Stimulated activated CD4-positive, alpha-beta T cell treated with anti-CD3 and anti-CD28 coated beads, Interleukin-1b, Interleukin-23, amount 100 ng/mL, for 48 hours (primary cell): ENCODE measurements at regions not wholly inside any gene's neighbourhood (a gene's known extent, or its start where the extent isn't known, plus 50 kb on each side); places are given as distances from the start of the nearest gene placed in this dataset.

ENCODE experiments used
- DNase-seq: peaks from one replicate; pipeline ENCODE4 v3.0.0-alpha.2; 2020

DNA sequence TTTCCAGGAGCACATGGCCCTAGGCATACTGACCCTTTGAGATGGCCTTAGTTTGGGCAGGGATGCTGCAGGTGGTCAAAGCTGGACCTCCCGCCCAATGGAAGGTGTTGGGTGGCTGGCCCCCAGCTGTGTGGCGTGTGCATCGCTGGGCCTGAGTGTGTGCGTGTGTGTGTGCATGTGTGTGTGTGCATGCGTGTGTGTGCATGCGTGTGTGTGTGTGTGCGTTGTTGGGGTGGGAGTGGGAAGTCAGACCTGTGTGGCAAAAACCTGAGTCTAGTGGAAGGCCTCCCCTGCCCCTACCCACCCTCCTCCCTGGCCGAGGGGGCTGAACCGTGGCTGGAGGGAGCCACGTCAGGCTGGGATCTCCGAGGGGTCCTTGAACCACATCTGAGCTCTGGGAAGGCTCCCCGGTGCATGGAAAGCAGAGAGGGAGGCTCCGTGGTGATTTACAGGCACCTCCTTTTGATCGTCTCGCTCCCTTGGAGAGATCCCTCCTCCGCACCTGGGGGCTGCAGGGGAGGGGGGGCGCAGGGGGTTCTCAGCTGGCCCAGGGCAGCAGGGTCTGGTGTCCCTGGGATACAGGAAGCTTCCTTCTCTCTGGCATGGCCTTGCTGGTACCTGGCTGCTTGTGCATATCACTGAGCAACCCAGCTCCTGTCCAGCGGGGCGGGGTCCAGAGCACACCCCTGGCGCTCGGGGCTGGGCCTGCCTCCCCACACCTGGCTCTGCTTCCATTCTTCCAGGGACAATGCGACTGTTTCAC, 124.7 kb upstream of the WNT4 start:
- DNase-seq = no peak

DNA sequence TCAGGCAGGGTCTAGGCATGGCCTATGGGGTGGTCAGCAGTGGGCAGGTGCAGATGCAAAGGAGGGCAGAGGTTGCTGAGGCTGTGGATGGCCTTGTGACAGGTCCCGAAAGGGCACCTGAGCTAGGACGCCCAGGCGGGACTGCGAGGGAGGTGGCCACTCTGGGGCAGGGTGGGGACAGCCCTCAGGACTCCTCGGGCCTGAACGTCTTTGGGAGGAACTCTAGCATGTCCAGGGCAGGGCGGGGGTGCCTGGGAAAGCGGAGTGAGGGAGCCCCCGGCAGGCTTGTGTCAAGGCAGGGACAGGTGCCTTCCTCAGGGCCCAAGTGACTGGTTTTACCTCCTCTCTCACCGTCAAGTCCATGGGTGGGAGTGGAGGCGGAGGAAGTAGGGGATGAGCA, 125.4 kb upstream of the WNT4 start:
- DNase-seq = no peak

DNA sequence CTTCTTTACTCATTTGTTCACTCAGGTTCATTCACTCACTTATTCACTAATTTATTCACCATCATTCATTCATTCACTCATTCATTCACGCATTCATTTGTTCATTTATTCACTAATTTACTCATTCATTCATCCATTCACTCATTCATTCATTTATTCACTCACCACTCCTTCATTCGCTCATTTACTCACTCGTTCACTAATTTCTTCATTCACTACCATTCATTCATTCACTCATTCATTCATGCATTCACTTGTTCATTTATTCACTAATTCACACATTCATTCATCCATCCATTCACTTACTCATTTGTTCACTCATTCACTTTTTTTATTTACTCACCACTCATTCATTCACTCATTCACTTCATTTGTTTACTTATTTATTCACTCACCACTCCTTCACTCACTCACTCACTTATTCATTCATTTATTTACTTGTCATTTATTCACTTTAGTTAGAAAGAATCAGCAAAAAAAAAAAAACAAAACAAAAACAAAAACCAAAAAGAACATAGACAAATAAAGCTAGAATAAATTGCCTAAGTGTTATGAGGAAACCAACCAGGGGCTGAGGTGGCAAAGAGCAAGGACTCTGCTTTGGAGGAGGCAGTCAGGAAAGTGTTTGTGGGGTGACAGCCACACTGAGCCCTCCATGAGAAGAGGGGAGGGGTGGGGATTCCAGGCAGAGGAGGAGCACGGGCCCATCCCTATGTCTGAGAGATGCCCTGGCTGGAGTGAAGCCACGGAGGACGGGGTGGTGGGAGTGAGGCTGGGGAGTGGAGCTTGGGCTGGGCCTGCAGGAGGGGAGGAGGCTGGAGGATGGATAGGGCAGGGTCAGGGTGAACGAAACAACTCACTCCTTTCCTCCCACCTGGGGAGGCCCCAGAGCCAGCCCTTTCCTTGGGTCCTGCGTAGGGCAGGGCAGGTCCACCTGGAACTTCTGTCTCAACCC, 129.2 kb upstream of the WNT4 start:
- DNase-seq = no peak

DNA sequence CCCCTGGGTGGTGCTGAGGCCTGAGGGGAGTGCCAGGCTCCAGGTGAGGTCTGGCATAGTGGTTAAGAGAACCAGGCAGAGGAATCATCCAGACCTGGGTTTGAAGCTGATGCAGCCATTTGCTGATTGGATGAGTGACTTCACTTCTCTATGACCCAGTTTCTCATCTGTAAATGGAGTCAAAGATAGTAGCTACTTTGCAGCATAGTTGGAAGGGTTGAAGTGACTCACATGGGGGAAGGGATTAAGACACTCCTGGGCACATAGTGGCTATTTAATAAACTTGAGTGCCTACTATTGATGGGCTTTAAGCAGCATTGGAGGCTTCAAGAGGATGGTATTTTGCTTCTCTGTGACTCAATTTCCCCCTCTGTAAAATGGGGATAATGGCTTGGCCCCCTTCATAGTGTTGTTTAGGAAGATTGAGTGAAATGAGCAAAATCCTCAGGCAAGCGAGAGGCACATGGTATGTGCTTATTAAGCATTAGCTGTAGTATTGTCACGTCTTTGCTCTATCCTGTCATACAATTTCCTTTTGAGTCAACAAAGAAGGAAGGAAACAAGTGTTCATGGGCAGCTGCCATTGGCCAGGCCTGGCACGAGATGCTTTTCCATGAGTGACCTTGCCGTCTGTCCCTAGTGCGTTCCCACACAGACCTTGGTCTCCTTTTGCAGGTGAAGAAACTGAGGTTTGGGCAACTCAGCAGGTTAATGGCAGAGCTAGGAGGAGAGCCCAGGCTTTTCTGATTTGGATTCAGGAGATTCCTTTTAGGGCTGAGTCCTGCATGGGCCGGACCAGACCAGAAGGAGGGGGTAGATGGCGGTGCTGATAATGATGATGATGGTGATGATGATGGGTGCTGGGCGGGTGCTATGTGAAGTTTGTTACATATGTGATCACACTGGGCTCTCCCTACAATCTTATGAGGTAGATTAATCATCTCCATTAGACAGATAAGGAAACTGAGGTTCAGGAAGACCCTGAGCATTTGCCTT, 131.1 kb upstream of the WNT4 start:
- DNase-seq = no peak

DNA sequence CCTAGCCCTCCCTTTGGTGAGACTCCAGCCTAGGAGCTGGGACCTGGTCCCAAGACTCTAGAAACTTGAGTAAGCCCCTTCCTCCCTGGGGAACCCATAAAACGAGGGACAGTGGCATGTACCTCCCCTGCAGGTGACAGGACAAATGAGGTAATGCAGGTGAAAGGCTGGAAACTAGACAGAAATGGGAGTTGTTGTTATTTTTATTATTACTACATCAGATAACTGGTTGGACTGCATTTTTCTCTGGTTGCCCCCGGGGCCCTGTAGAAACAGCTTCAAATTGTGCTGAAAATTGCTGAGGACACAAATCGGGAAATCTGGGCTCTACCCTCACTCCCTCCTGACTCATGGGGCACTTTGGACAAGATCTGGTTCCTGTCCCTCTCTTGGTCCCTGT, 132.3 kb upstream of the WNT4 start:
- DNase-seq = no peak

DNA sequence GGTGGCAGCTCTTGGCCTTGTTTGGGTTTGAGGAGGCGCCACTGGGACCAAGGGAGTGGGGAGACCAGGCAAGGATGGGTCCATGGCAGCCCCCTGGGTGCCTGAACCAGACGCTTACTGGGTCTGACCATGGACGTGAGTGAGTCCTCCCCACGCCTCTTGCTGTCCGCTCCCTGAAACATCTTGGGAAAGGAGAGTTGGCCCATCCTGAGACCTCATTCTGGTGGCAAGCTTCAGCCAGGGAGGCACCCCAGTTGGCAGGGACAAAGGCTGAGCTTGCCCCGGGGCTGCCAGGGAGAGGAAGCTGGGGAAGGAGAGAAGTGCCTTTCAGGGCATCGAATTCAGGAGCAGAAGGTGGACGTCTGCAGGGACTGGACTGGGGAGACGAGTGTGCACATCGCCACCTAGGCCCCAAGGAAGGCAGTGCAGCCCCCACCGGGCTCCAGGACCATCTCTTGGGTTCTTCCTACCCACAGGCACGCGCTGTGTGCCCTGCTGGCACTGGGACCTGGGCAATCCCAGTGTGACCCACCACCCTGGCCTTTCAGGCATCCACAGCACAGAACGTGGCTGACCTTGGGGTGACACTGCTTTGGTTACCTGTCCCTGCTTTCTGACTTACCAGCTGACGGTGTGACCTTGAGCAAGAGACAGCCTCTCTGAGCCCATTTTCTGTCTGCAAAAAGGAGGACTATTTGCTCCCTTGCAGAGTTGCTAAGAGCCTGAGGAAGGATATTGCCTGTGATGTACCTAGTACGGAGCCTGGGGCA, 132.9 kb upstream of the WNT4 start:
- peak; percentile 36 for DNase-seq

DNA sequence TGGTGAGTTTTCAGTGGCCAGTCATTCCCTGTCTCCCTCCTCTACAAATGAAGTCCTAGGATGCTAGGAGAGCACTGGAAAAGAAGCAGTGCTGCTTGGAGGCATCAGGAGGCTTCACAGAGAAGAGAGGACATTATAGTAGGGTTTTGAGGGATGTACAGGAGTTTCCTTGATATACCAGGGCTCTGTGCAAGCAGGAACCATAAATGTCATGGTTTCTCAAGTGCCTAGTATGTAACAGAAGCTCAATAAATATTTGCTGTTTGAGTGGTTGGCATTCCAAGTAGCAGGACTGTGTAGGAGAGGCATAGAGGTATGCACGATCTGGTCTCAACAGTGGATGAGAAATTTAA, 133.5 kb upstream of the WNT4 start:
- no peak for DNase-seq

DNA sequence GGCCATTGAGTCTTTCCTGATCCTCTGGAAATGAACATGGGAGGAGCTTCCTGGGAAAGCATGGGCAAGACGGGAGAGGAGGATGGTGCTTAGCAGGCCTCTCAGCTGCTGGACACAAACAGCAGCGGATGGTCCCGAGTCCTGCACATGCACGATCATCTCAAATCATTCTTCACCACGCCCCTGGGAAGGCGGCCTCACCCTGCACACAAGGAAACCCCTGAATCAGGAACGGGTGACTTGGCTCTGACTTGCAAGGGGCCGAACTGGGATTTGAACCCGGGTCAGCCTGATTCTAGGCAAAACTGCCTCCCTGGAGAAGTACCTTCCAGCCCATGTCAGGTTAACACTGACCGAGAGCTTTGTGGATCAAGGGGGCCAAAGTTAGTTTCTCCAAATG, 134.8 kb upstream of the WNT4 start:
- DNase-seq = no peak

DNA sequence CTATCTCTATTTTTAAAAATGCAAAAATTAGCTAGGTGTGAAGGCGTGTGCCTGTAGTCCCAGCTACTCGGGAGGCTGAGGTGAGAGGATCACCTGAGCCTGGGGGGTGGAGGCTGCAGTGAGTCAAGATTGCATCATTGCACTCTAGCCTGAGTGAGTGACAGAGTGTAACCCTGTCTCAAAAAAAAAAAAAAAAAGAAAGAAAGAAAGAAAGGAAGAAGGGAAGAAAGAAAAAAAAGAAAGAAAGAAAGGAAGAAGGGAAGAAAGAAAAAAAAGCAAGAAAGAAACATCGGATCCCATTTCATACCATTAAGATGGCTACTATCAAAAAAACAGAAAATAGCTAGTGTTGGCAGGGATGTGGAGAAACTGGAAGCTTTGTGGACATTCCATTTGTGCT, 136.8 kb upstream of the WNT4 start:
- no peak for DNase-seq

DNA sequence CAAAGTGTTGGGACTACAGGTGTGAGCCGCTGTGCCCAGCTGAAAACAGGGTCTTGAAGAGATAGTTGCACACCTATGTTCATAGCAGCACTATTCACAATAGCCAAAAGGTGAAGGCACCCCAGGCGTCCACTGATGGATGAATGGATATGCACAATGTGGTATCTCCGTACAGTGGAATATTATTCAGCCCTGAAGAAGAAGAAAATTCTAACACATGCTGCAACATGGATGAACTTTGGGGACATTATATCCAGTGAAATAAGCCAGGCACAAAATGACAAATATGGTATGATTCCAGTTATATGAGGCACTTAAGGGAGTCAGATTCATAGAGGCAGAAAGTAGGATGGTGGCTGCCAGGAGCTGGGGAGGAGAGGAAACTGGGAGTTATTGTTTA, 137.6 kb upstream of the WNT4 start:
- DNase-seq = no peak

DNA sequence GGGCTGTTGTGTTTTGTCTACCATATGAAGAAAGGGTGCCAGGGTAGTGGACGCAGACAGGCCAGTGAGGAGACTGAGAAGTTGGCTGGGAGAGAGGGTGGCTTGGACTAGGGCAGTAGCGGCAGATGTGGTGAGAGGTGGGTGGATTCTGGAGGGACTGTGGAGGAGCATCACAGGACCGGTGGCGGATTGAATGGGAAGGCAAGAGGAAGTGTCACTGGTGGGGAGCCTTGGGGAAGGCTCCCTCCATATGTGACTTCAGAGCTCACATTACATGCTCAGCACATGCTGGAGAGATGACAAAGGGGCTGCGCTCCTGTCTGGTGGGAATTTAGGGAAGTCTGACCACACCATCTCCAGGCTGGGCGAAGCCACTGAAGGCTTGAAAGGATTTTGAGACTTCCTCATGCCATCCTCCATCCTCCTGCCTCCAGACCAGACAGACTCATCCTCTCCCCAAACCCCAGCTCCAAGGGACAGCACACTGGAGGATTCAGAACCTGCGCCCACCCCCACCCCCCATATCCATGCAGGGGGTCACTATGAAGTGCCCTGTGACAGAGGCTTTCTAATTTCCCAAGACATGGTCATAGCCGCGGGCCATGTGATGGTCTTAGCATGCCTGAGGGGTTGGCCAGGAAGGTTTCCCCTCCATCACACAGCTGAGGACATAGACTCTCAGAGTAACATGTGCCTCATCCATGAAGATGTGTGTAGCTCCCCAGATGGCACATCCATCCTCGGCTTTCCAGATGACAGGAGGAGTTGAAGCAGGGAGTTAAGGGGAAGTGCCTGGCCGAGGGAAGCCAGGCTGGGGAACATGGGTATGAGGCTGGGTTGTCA, 138.8 kb upstream of the WNT4 start:
- DNase-seq = no peak

DNA sequence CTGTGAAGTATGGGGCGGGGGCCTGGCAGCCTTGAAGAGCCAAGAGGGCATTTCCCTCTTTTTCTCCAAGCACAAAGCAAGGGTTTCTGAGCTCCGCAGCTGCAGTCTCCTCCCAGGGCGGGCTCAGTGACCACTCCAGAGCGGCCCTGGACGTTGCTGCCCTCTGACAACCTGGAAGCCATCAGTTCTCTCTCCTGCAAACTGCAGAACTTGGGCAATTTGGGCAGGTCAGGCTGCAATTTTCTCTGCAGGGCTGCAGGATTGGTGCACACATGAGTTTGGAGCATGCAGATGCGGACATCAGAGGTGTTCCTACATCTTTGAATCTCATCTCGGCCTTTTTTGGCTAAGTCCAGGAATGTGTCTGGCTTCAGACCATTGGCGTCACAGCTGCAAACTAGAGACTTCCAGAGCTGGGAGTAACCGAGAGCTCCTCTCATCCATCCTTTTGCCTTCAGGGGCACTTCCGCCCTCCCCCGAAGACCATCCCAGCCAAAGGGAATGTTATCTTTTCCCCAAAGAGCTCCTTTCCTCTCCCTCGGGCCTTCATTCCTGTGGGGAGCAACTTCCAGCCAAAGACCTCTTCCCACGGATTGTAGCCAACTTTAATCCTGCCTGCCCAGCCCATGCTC, 139.6 kb upstream of the WNT4 start:
- no peak for DNase-seq

DNA sequence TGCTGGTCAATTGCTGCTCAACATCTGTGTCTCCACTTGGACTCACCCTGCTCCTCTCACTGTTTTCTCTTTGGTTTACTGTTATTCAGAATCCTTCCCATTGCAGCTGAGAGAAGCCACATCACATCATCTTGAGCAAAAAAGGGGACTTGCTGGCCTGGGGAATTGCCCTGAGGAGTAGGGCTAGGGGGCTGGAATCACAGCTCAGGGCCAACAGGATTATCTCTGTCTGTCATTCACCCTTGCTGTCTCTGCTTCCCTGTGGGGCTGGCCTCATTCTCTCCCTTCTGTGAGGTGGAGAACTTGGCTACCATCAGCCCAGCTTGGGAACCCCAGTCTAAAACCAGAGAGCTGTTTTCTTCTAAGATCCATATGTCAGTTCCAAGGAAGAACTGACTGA, 140.7 kb upstream of the WNT4 start:
- no peak for DNase-seq

DNA sequence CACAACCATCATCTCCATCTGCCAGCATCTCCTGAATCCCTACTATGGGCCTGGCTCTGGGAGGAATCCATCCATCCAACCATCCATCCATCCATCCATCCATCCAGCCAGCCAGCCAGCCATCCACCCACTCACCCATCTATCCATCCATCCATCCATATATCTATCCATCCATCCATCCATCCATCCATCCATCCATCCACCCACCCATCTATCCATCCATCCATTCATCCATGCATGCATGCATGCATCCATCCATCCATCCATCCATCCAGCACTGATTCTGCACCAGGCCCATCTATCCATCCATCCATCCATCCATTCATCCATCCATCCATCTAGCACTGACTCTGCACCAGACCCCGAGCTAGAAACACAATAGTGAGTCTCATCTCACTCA, 141.3 kb upstream of the WNT4 start:
- no peak for DNase-seq

DNA sequence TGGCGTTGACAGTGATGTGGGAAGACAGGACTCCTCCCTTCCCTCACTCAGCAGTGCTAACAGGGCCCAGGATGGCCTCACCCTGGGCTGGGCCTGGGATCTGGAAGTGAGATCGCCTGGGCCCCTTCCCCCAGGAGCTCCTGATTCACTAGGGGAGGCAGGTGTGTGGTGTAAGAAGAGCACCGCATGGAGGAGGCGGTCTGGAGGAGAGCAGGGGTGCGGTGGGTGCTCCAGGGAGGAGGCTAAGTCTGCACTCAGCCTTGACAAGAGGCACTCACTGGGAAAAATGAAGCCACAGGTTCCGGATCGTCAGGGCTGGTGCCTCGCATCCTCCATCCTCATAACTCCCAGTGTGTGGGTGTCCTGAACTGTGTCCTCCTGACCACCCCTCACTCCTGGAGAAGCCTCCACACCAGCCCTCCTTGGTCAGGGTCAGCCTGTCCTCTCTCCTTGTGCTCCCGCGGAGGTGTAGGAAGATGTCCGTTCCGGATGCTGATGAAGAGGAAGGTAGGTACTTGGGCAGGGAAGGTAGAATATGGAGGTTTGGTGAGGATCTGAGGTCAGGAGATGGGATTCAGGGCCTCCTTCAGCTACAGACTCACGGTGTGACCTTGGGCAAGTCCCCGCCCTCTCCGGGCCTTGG, 142.1 kb upstream of the WNT4 start:
- DNase-seq = no peak

DNA sequence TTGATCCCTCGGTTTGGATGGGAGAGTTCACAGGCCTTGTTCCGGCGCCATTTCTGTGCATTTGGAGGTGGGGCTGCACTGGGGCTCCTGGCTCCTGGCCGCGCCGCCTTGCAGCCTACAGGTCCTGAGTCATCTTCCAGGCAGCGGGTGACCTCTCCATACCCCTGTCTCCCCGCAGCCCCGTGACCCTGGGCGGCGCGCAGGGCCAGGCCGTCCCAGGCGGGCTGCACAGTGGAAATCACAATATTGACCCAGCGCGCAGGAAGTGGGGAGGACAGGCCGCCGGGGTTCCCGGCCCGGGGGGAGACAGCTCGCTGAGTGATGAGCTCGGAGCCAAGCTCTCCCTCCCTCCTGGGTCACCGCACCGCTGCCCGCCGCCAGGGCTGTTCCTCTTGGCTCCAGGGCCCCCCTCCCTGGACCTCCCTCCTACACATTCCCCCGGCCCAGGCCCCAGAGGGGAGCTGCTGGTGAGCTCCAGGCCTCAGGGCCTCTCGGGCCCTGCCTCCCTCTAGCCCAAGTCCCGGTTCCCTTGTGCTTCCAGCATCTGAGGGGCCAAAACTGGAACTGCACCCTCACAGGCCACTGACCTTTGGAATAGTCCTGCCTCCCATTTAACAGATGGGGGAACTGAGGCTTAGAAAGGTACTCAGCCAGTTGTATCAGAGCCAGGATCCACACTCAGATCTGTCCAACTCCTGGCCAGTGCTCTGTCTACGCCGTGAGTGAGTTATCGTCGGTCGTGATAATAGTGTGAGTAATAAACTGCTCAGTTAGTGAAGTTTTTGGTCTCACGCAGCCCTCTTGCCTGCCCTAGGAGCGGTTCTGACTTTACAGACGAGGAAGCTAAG, 142.9 kb upstream of the WNT4 start:
- DNase-seq = no peak

DNA sequence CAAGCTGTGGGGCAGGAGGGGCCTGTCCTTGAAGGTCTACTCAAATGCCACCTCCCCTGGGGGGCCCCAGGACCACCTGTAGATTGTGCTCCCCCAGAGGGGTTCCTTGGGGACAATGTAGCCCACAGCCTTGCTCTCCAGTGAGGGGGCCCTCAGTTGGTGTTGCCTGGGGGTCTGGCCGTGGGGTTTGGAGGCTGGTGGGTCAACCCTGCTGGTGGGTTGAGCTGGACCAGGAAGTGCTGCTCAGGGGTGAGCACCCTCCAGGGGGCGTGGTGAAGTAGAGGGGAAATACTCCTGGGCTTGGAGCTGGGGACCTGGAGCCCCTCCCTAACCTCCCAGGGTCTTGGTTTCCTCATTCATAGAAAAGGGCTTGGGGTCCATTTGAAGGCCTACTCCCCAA, 143.6 kb upstream of the WNT4 start:
- DNase-seq = no peak

DNA sequence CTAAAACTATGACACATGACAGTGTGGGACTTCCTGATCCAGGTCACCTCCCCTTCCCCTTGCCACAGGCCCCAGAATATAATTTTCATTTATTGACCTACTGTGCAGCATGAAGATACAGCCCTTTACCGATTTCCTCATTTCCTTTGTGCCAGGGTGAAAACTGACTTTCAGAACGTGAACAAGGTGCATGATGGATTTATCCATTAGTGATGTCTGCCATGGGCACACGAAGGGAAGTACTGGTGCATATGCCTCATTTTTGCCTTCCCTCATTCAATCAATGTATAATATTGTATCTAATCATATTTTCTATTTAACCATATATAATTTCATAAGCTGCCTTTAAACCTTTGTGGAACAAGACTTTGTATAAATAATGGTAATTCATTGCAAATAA, 144.4 kb upstream of the WNT4 start:
- no peak for DNase-seq

DNA sequence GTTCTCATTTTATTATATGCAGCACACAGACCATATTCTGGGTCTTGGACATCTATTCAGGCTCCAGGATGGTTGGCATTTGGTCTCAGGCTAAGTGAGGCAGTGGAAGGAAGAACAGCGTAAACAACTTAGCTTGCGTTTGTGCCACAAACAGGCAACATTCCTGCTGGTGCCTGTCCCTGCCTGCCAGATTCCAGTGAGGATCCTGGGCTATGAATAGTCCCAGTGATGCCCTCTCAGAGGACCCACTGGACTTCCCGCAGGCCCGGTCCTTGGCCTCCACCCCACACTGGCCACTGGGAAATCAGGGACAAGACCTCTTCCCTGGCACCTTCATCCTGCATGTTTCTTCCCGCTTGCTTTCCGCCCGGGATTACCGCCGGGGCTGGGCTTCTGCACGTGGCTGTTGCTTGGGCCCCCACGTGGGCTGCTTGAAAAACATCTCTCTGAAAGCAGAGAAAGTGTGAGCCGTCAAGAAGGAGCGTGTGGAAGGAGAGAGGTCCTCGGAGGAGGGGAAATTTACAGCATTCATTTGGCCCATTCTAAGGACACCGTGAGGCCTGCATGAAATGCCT, 145.1 kb upstream of the WNT4 start:
- no peak for DNase-seq
